NCI-H2196 treated with DMSO at 0.1 percent for 48 hours (cell line): ENCODE measurements at regions not wholly inside any gene's neighbourhood (a gene's known extent, or its start where the extent isn't known, plus 50 kb on each side); places are given as distances from the start of the nearest gene placed in this dataset.

Experiments
- DNase-seq: peaks from one replicate; lab custom pipeline; 2025; ENCODE audit not compliant: unreplicated experiment; lab: John Stamatoyannopoulos, UW

GRCh38 chr1:43008115-43009060 is 49.7 kb upstream of the SLC2A1 start:
- no peak for DNase-seq
